GM19452 (cell line): ENCODE measurements at regions not wholly inside any gene's neighbourhood (a gene's known extent, or its start where the extent isn't known, plus 50 kb on each side); places are given as distances from the start of the nearest gene placed in this dataset.

Source experiments
- ATAC-seq: cut with Tn5 transposase; IDR thresholded peaks from one replicate; pipeline ENCODE4 v1.9.1; 2021; ENCODE audit not compliant: unreplicated experiment

DNA sequence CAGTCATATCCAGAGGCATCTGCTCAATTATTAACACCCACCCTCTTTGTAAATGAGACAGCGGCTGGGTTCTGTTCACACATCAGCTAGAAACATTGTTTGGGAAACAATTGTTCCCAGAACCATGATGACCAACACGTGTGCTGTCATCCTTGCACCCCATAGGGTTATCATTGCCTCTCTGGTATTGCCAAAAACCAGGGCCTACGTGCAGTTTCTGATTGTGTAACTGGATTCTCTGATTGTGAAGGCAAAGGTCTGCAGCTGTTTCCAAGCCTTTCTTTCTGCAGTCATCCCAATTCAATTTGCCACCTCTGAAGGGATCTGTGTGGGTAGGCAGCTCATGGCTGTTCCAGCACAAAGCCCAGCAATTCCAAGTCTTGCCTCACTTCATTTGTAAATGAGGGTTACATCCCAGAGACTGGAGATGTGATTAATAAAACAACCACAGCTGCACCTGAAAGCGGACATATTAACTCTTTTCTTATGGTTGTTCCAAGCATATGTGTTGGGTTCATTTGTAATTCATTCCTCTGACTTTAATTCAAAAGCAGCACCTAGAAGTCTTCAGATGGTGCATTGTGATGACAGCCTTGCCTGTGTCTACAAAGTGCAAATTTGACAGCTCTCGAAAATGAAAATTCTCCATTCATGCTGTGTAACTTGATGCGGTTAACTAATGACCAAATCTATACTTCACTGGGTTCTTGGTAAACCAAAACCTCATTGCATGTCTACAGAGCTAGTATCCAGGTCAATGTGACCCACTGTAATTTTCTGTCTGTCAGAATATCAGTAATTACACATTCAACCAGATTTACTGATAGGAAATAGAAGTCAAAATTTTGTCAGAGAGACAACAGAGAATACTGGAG, 66.6 kb downstream of the YIPF5 start:
- no peak for ATAC-seq

DNA sequence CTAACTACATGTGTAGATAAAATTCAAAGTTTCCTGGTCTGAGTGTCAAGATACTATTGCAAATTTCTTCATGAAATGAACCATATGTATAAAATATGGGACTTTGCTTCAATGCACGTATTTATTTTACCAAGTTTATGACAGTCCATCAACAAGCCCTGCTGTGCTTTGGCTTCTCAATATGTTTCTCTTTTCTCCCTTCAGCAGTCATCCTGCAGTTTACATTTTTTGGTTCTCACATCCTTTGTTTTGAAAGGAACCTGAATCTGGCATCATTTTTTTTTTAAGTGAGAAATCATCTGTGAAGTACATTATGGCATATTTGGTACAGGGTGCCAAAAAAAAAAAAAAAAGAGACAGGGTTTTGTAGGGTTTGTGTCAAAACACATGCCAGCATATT, 65.1 kb downstream of the YIPF5 start:
- no peak for ATAC-seq

DNA sequence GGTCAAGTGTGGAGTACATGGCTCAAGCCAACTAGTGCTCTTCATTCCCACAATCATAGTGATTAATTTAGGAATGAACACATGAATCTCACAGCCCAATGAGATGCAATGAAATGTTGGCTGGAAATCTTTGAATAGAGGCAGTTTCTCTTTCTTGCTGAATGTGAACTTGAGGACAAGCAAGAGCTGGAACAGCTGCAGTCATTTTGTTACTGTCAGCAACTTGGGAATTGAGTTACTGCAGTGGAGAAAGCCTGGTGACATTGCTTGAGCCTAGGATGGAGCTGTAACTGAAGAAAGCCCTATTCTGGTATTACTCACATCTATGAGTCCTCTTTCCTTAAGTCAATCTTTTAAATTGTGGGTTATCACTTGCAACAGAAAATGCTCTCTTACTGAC, 62.3 kb downstream of the YIPF5 start:
- no peak for ATAC-seq
